Prostate gland (tissue), 2 donors: ENCODE measurements at regions not wholly inside any gene's neighbourhood (a gene's known extent, or its start where the extent isn't known, plus 50 kb on each side); places are given as distances from the start of the nearest gene placed in this dataset.

ENCODE experiments used
- CTCF ChIP-seq, 4 experiments: fragments of 200-600 bp in 2 of 4; fragments of 450-650 bp in 2 of 4; sonication (generic) in 2 of 4; IDR thresholded peaks; 1 replicate in 3 of 4; 2 replicates in 1 of 4; pipeline ENCODE4 v1.5.1; 2016 to 2019; ENCODE audit warnings: antibody characterized with exemption in 4 of 4, mild to moderate bottlenecking in 2 of 4, moderate library complexity in 2 of 4
- POLR2A ChIP-seq: fragments of 450-650 bp; IDR thresholded peaks from one replicate; pipeline ENCODE4 v1.6.1; 2016; ENCODE audit warnings: antibody characterized with exemption, mild to moderate bottlenecking
- POLR2AphosphoS5 ChIP-seq: sonication (generic); formaldehyde crosslinking; IDR thresholded peaks from one replicate; pipeline ENCODE4 v1.6.1; 2017; ENCODE audit warnings: antibody characterized with exemption

- TF ChIP-seq CTCF (IDR thresholded peaks at IDR 0.05) (no peak), POLR2AphosphoS5 (no peak), POLR2A (no peak)
These were observed 416.6 kb upstream of the CLINT1 start for GRCh38 chr5:158275511-158275910.
